ENCODE measurements at regions not wholly inside any gene's neighbourhood (a gene's known extent, or its start where the extent isn't known, plus 50 kb on each side); places are given as distances from the start of the nearest gene placed in this dataset.

DNA sequence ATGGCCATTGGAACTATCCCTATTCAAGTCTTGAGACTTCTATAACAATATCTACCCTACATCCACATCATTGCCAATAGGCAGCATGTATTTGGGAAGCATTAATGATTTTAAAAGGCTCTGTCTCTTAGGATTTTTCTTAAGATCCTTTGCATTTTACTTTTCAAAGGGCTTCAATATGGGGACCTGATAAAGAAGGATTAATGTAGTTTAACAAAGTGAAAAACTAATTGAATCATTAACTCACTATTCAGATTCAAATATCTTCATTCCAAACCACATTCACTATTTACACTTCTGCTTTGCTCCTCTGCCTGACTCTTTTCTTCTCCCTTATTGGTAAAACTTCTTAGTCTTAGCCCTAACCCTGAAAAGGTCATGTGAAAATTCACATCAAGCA lies 333.0 kb downstream of the EPHA7 start:
- Histone ChIP-seq H3K9me2 (ENCODE audit: insufficient read depth, low read length) (no peaks in the 10 kb centered on the region), H3K79me2 (replicated peaks; ENCODE audit: insufficient read depth, low read length) (no peaks in the 10 kb centered on the region), H3F3A (ENCODE audit: insufficient read depth, low read length, poor library complexity, severe bottlenecking) (no peaks in the 10 kb centered on the region), H3K4me2 (ENCODE audit: low read length) (no peak overlapping the region), H4K20me1 (ENCODE audit: insufficient read depth) (no peaks in the 10 kb centered on the region), H3K36me3 (ENCODE audit: insufficient read depth, low read length) (no peaks in the 10 kb centered on the region), H3K27me3 (ENCODE audit: insufficient read depth, low read depth, low read length) (no peaks in the 10 kb centered on the region), H3K9ac (ENCODE audit: low read length) (no peak overlapping the region), H2AFZ (ENCODE audit: low read depth, low read length) (no peak overlapping the region), H3K9me3 (ENCODE audit: low read length) (no peaks in the 10 kb centered on the region), H3K27ac (ENCODE audit: low read length) (no peak overlapping the region), H3K4me3 (ENCODE audit: low read length) (no peak overlapping the region)
- no peak for TF ChIP-seq EZH2 (IDR thresholded peaks at IDR 0.05; ENCODE audit: borderline replicate concordance, insufficient read depth, low read length, poor library complexity, severe bottlenecking)
- TF ChIP-seq EP300 (conservative IDR thresholded peaks at IDR 0.05; ENCODE audit: poor library complexity, severe bottlenecking), result no peak
- TF ChIP-seq, protein P1, sequence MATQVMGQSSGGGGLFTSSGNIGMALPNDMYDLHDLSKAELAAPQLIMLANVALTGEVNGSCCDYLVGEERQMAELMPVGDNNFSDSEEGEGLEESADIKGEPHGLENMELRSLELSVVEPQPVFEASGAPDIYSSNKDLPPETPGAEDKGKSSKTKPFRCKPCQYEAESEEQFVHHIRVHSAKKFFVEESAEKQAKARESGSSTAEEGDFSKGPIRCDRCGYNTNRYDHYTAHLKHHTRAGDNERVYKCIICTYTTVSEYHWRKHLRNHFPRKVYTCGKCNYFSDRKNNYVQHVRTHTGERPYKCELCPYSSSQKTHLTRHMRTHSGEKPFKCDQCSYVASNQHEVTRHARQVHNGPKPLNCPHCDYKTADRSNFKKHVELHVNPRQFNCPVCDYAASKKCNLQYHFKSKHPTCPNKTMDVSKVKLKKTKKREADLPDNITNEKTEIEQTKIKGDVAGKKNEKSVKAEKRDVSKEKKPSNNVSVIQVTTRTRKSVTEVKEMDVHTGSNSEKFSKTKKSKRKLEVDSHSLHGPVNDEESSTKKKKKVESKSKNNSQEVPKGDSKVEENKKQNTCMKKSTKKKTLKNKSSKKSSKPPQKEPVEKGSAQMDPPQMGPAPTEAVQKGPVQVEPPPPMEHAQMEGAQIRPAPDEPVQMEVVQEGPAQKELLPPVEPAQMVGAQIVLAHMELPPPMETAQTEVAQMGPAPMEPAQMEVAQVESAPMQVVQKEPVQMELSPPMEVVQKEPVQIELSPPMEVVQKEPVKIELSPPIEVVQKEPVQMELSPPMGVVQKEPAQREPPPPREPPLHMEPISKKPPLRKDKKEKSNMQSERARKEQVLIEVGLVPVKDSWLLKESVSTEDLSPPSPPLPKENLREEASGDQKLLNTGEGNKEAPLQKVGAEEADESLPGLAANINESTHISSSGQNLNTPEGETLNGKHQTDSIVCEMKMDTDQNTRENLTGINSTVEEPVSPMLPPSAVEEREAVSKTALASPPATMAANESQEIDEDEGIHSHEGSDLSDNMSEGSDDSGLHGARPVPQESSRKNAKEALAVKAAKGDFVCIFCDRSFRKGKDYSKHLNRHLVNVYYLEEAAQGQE (IDR thresholded peaks at IDR 0.05; ENCODE audit: borderline replicate concordance), result no peak
- TF ChIP-seq SMC3 (conservative IDR thresholded peaks at IDR 0.05; ENCODE audit: poor library complexity), result no peak

DNA sequence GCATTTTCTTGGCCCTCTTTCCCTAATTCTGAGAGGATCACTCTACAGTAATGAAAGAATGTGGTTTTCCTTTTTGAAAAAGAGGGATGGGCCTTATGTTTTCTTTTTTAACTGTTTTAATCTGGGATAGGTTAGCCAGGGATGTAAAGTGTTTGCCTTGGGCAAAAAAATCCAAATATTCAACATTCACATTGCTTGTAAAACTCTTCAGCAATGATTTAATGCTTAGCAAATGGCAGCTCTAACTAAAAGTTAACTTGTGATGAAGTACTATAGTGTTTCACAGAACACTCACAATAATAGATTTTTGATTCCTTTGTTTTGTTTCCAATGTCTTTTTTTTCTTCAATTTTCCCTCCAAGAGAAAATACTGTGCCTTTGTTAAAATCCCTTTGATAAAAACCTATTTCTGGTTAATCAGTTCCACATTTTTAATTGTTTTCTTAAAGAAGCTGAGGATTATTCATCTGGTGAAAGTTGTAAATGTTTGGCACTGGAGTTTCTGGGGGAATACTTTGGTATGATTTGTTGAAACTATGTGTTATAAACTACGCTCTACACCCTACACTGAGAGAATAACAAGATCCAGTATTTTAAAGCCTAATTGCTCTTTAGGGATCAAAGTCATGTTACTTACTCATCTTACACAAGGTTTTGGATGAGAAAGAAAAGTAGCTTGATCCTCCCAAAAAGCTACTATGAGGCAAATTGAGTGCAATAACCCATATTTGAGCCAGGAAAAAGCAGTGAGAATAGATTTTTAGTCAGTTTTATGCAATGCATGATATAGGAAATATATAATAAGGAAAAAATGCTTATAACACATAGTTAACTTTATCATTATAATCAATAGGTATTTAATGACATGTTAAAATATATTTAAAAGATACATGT lies 335.8 kb downstream of the EPHA7 start:
- no peaks in the 10 kb centered on the region for H3K9me2 ChIP-seq (ENCODE audit: insufficient read depth, low read length)
- no peak overlapping the region for H3K4me3 ChIP-seq (ENCODE audit: low read length)
- H3K9ac ChIP-seq (ENCODE audit: low read length), result no peak overlapping the region
- no peak overlapping the region for H3K4me2 ChIP-seq (ENCODE audit: low read length)
- no peak overlapping the region for H3K27ac ChIP-seq (ENCODE audit: low read length)
- no peaks in the 10 kb centered on the region for H3K27me3 ChIP-seq (ENCODE audit: insufficient read depth, low read depth, low read length)
- H3K36me3 ChIP-seq (ENCODE audit: insufficient read depth, low read length), result no peaks in the 10 kb centered on the region
- H4K20me1 ChIP-seq (ENCODE audit: insufficient read depth), result no peaks in the 10 kb centered on the region
- no peaks in the 10 kb centered on the region for H3K79me2 ChIP-seq (replicated peaks; ENCODE audit: insufficient read depth, low read length)
- no peaks in the 10 kb centered on the region for H3K9me3 ChIP-seq (ENCODE audit: low read length)
- H2AFZ ChIP-seq (ENCODE audit: low read depth, low read length), result no peak overlapping the region
- H3F3A ChIP-seq (ENCODE audit: insufficient read depth, low read length, poor library complexity, severe bottlenecking), result no peaks in the 10 kb centered on the region
- TF ChIP-seq EP300 (conservative IDR thresholded peaks at IDR 0.05; ENCODE audit: poor library complexity, severe bottlenecking), result no peak
- TF ChIP-seq SMC3 (conservative IDR thresholded peaks at IDR 0.05; ENCODE audit: poor library complexity), result no peak
- no peak for TF ChIP-seq POLR2AphosphoS5 (IDR thresholded peaks at IDR 0.05)
- TF ChIP-seq, protein P2, sequence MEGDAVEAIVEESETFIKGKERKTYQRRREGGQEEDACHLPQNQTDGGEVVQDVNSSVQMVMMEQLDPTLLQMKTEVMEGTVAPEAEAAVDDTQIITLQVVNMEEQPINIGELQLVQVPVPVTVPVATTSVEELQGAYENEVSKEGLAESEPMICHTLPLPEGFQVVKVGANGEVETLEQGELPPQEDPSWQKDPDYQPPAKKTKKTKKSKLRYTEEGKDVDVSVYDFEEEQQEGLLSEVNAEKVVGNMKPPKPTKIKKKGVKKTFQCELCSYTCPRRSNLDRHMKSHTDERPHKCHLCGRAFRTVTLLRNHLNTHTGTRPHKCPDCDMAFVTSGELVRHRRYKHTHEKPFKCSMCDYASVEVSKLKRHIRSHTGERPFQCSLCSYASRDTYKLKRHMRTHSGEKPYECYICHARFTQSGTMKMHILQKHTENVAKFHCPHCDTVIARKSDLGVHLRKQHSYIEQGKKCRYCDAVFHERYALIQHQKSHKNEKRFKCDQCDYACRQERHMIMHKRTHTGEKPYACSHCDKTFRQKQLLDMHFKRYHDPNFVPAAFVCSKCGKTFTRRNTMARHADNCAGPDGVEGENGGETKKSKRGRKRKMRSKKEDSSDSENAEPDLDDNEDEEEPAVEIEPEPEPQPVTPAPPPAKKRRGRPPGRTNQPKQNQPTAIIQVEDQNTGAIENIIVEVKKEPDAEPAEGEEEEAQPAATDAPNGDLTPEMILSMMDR (IDR thresholded peaks at IDR 0.05; ENCODE audit: poor library complexity, severe bottlenecking), result no peak
- TF ChIP-seq MXI1 (conservative IDR thresholded peaks at IDR 0.05; ENCODE audit: poor library complexity, severe bottlenecking), result no peak
- no peak for TF ChIP-seq RAD21 (conservative IDR thresholded peaks at IDR 0.05)
- TF ChIP-seq, protein P1 (IDR thresholded peaks at IDR 0.05; ENCODE audit: borderline replicate concordance), result no peak
- no peak for TF ChIP-seq EZH2 (IDR thresholded peaks at IDR 0.05; ENCODE audit: borderline replicate concordance, insufficient read depth, low read length, poor library complexity, severe bottlenecking)
- no peak for TF ChIP-seq TAF1 (IDR thresholded peaks at IDR 0.05; ENCODE audit: low read depth)
